Endodermal cell (in vitro differentiated cells): ENCODE measurements at regions not wholly inside any gene's neighbourhood (a gene's known extent, or its start where the extent isn't known, plus 50 kb on each side); places are given as distances from the start of the nearest gene placed in this dataset.

Source experiments
- DNase-seq: peaks from one replicate; pipeline ENCODE4 v3.0.0-alpha.2; 2017
- H3K27ac ChIP-seq: 2 replicates; pipeline ENCODE4 v1.5.1; 2013; ENCODE audit warnings: mild to moderate bottlenecking, low read depth, low read length, moderate library complexity
- H3K27me3 ChIP-seq: 2 replicates; pipeline ENCODE4 v1.6.1; 2013; ENCODE audit warnings: mild to moderate bottlenecking, low read length, moderate library complexity; ENCODE audit not compliant: insufficient read depth, control insufficient read depth, poor library complexity, severe bottlenecking
- H3K36me3 ChIP-seq: 2 replicates; pipeline ENCODE4 v1.7.0; 2013; ENCODE audit warnings: mild to moderate bottlenecking, low read length, moderate library complexity; ENCODE audit not compliant: control insufficient read depth, insufficient read depth
- H3K4me1 ChIP-seq: one replicate; pipeline ENCODE4 v1.7.0; 2013; ENCODE audit warnings: low read length; ENCODE audit not compliant: control insufficient read depth, insufficient read depth
- H3K4me3 ChIP-seq: 2 replicates; pipeline ENCODE4 v1.5.1; 2013; ENCODE audit warnings: mild to moderate bottlenecking, low read length, moderate library complexity
- H3K9ac ChIP-seq: 2 replicates; pipeline ENCODE4 v1.6.1; 2013; ENCODE audit warnings: mild to moderate bottlenecking, low read length, moderate library complexity; ENCODE audit not compliant: poor library complexity, severe bottlenecking; ENCODE audit errors: extremely low read depth
- H3K9me3 ChIP-seq: 2 replicates; pipeline ENCODE4 v1.6.1; 2013; ENCODE audit warnings: mild to moderate bottlenecking, low read length, moderate library complexity; ENCODE audit not compliant: control insufficient read depth
- H3K27ac Mint-ChIP-seq: 2 replicates; pipeline ENCODE4 v1.8.0; 2020; ENCODE audit warnings: mixed read lengths
- H3K27me3 Mint-ChIP-seq: 2 replicates; pipeline ENCODE4 v1.8.0; 2021; ENCODE audit warnings: mild to moderate bottlenecking, mixed read lengths; ENCODE audit not compliant: insufficient read depth
- H3K36me3 Mint-ChIP-seq: 2 replicates; pipeline ENCODE4 v1.8.0; 2020; ENCODE audit warnings: low read depth, mixed read lengths
- H3K4me1 Mint-ChIP-seq: 2 replicates; pipeline ENCODE4 v1.8.0; 2020; ENCODE audit warnings: mixed read lengths
- H3K4me3 Mint-ChIP-seq: 2 replicates; pipeline ENCODE4 v1.8.0; 2020; ENCODE audit warnings: mild to moderate bottlenecking, moderate library complexity, mixed read lengths
- H3K9me3 Mint-ChIP-seq: 2 replicates; pipeline ENCODE4 v1.8.0; 2020; ENCODE audit warnings: mild to moderate bottlenecking, mixed read lengths
- CTCF ChIP-seq: fragments of 200-600 bp; sonication (generic); conservative IDR thresholded peaks from 2 replicates; pipeline ENCODE4 v1.5.0; 2021; ENCODE audit warnings: antibody characterized with exemption, mild to moderate bottlenecking
- WGBS, 2 experiments: methylation state at CpG; one replicate each; pipeline versions ENCODE4 v1.1.5 to v1.1.7; 2013; ENCODE audit warnings: missing lambda C conversion rate in 2 of 2, mixed read lengths in 1 of 2; ENCODE audit not compliant: insufficient coverage in 1 of 2, insufficient read length in 1 of 2; 5-methylcytosine and 5-hydroxymethylcytosine counted together

DNA sequence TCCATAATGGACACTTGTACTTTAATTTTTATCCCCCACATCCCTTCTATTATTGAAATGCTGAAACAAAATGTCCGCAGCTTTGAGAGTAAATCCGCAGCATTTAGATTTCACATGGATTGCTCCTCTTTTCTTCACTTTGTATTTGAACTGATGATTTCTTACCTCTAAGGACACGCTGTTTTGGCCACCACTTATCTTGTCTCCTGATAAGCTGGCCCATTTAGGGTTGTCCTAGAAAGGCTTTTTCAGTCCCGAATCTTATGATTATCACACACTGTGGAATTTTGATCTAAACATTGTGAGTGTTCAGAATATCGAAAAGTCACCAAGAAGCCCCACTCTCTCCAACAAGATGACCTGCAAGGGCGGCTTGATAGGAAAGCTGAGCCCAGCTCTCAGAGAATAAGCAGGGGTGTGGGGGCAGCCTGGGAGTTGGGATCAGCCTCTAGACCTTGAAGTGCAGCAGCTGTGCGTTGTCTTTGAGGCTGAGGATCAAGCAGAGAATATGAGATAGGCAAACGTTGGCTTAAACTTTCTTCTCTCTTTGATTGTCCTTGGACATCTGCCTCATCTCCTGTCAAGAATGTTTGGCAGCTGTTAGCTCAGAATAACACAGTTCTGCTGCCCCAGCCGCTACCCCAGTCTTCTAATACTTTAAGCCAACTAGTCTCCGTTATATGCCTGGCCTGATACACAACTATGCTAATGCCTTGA, 399.7 kb upstream of the NR2F2 start:
- WGBS, 2 experiments, result 74 to 89% methylated on average over 6 to 10 of the region's 10 CpGs
- no peak overlapping the region for H3K4me3 Mint-ChIP-seq
- no peak overlapping the region for H3K27ac Mint-ChIP-seq
- Histone ChIP-seq H3K9me3 (no peaks in the 10 kb centered on the region), H3K4me1 (peaks cover 18% of the 10 kb centered on the region), H3K27me3 (no peaks in the 10 kb centered on the region), H3K4me3 (no peak overlapping the region), H3K9ac (no peak overlapping the region), H3K27ac (no peak overlapping the region), H3K36me3 (no peaks in the 10 kb centered on the region)
- H3K27me3 Mint-ChIP-seq, result peaks cover 30% of the 10 kb centered on the region
- H3K36me3 Mint-ChIP-seq, result no peaks in the 10 kb centered on the region
- H3K4me1 Mint-ChIP-seq, result peaks cover 12% of the 10 kb centered on the region
- no peaks in the 10 kb centered on the region for H3K9me3 Mint-ChIP-seq
- no peak for DNase-seq
- no peak for TF ChIP-seq CTCF

- H3K4me3 Mint-ChIP-seq, result no peak overlapping the region
- peaks cover 12% of the 10 kb centered on the region for H3K4me1 Mint-ChIP-seq
- no peak overlapping the region for H3K27ac Mint-ChIP-seq
- WGBS, 2 experiments, result 88% methylated on average over 3 of the region's 3 CpGs; no CpG with 5 or more reads in 1 of the 2 experiments
- H3K9ac ChIP-seq, result no peak overlapping the region
- no peaks in the 10 kb centered on the region for H3K9me3 Mint-ChIP-seq
- H3K27me3 ChIP-seq, result no peaks in the 10 kb centered on the region
- peaks cover 28% of the 10 kb centered on the region for H3K27me3 Mint-ChIP-seq
- no peak overlapping the region for H3K27ac ChIP-seq
- H3K36me3 Mint-ChIP-seq, result no peaks in the 10 kb centered on the region
- DNase-seq, result no peak
- H3K4me3 ChIP-seq, result no peak overlapping the region
- peaks cover 18% of the 10 kb centered on the region for H3K4me1 ChIP-seq
- no peaks in the 10 kb centered on the region for H3K9me3 ChIP-seq
- TF ChIP-seq CTCF, result no peak
- H3K36me3 ChIP-seq, result no peaks in the 10 kb centered on the region
Measured at GRCh38 chr15:95931619-95932018, 398.9 kb upstream of the NR2F2 start.

- Mint-ChIP-seq H3K27ac (no peak overlapping the region), H3K4me1 (peaks cover 12% of the 10 kb centered on the region), H3K4me3 (no peak overlapping the region), H3K9me3 (no peaks in the 10 kb centered on the region), H3K27me3 (peaks cover 26% of the 10 kb centered on the region), H3K36me3 (no peaks in the 10 kb centered on the region)
- Histone ChIP-seq H3K4me3 (no peak overlapping the region), H3K4me1 (peaks cover 18% of the 10 kb centered on the region), H3K36me3 (no peaks in the 10 kb centered on the region), H3K9ac (no peak overlapping the region), H3K27ac (no peak overlapping the region), H3K9me3 (no peaks in the 10 kb centered on the region), H3K27me3 (no peaks in the 10 kb centered on the region)
- no peak for DNase-seq
- no peak for TF ChIP-seq CTCF
- 92 to 93% methylated on average over 2 of the region's 2 CpGs for WGBS, 2 experiments
Measured at GRCh38 chr15:95932141-95932540, 398.4 kb upstream of the NR2F2 start.
